Activated CD8-positive, alpha-beta T cell treated with anti-CD3 and anti-CD28 coated beads for 36 hours (primary cell): ENCODE measurements at regions not wholly inside any gene's neighbourhood (a gene's known extent, or its start where the extent isn't known, plus 50 kb on each side); places are given as distances from the start of the nearest gene placed in this dataset.
"Not testable (repeated sequence)": the region's sequence is repeated elsewhere in the genome, so short reads cannot be mapped to it uniquely, and the experiment has no call there.

ENCODE experiments used
- ATAC-seq: fragments of 200-7000 bp; cut with Tn5 transposase; one replicate; pipeline ENCODE4 v1.10.0; 2021; ENCODE audit warnings: mild to moderate bottlenecking, moderate library complexity
- CTCF ChIA-PET: fragments of 350-600 bp; sonication (Branson Sonifier 250); formaldehyde crosslinking; loops from one replicate; lab custom pipeline; 2021; ENCODE audit warnings: antibody characterized with exemption; lab: Charles Lee
- POLR2A ChIA-PET: fragments of 350-600 bp; sonication (Branson Sonifier 250); formaldehyde crosslinking; loops from one replicate; lab custom pipeline; 2021; ENCODE audit warnings: antibody characterized with exemption; lab: Charles Lee
- DNase-seq: peaks from one replicate; pipeline ENCODE4 v3.0.0-alpha.2; 2020
- H3K27ac Mint-ChIP-seq: one replicate; pipeline ENCODE4 v1.8.0; 2021; ENCODE audit warnings: mild to moderate bottlenecking, mixed read lengths
- H3K27me3 Mint-ChIP-seq: one replicate; pipeline ENCODE4 v1.8.0; 2021; ENCODE audit warnings: mixed read lengths
- H3K36me3 Mint-ChIP-seq: one replicate; pipeline ENCODE4 v1.8.0; 2021; ENCODE audit warnings: low read depth, mixed read lengths
- H3K4me1 Mint-ChIP-seq: one replicate; pipeline ENCODE4 v1.8.0; 2021; ENCODE audit warnings: low read depth, mixed read lengths
- H3K4me3 Mint-ChIP-seq: one replicate; pipeline ENCODE4 v1.8.0; 2021; ENCODE audit warnings: mild to moderate bottlenecking, moderate library complexity, mixed read lengths
- H3K9me3 Mint-ChIP-seq: one replicate; pipeline ENCODE4 v1.8.0; 2021; ENCODE audit warnings: mixed read lengths
- CTCF ChIP-seq: fragments of 200-600 bp; IDR thresholded peaks from one replicate; pipeline ENCODE4 v1.8.0; 2022; ENCODE audit warnings: antibody characterized with exemption, mild to moderate bottlenecking
- intact Hi-C: fragments of 100-400 bp; cut with micrococcal nuclease; formaldehyde crosslinking; loops from one replicate; pipeline ENCODE4 v1.10.0; 2022

- CTCF ChIA-PET, result no interaction called here
Measured at GRCh38 chr1:3996846-3997705, 97.0 kb upstream of the C1orf174 start.

GRCh38 chr1:3998086-3998485, 98.0 kb upstream of the C1orf174 start:
- no peaks in the 10 kb centered on the region for H3K36me3 Mint-ChIP-seq
- intact Hi-C loops, result no loop called here
- no peaks in the 10 kb centered on the region for H3K9me3 Mint-ChIP-seq
- peaks cover 8% of the 10 kb centered on the region for H3K27me3 Mint-ChIP-seq
- POLR2A ChIA-PET, result no interaction called here
- no peak for DNase-seq
- no peak overlapping the region for H3K4me3 Mint-ChIP-seq
- H3K4me1 Mint-ChIP-seq, result no peaks in the 10 kb centered on the region
- H3K27ac Mint-ChIP-seq, result no peak overlapping the region
- ATAC-seq, result no peak
- TF ChIP-seq CTCF, result no peak
- CTCF ChIA-PET, result no interaction called here

More at GRCh38 chr1:3996846-3997705, 97.0 kb upstream of the C1orf174 start:
- Mint-ChIP-seq H3K4me3 (no peak overlapping the region), H3K4me1 (no peaks in the 10 kb centered on the region), H3K27me3 (peaks cover 11% of the 10 kb centered on the region), H3K9me3 (peaks cover 4% of the 10 kb centered on the region), H3K27ac (no peak overlapping the region), H3K36me3 (no peaks in the 10 kb centered on the region)
- DNase-seq (no peak), ATAC-seq (no peak)
- no peak for TF ChIP-seq CTCF
- intact Hi-C loops, result no loop called here
- POLR2A ChIA-PET, result no interaction called here

- H3K27me3 Mint-ChIP-seq, intact Hi-C loops, H3K4me3 Mint-ChIP-seq, ATAC-seq, H3K4me1 Mint-ChIP-seq, H3K27ac Mint-ChIP-seq, DNase-seq, H3K9me3 Mint-ChIP-seq, H3K36me3 Mint-ChIP-seq, POLR2A ChIA-PET, CTCF ChIA-PET: not testable (repeated sequence)
Measured at GRCh38 chr1:3999514-3999913, 99.4 kb upstream of the C1orf174 start.

- no peak overlapping the region for H3K27ac Mint-ChIP-seq
- intact Hi-C loops, result no loop called here
- no peak overlapping the region for H3K4me3 Mint-ChIP-seq
- DNase-seq (no peak), ATAC-seq (no peak)
- no peaks in the 10 kb centered on the region for H3K36me3 Mint-ChIP-seq
- no peaks in the 10 kb centered on the region for H3K4me1 Mint-ChIP-seq
- ChIA-PET CTCF (no interaction called here), POLR2A (no interaction called here)
- no peaks in the 10 kb centered on the region for H3K9me3 Mint-ChIP-seq
- peaks cover 8% of the 10 kb centered on the region for H3K27me3 Mint-ChIP-seq
- no peak for TF ChIP-seq CTCF
Measured at GRCh38 chr1:3999941-4000735, 100.1 kb upstream of the C1orf174 start.

- H3K27ac Mint-ChIP-seq, result no peak overlapping the region
- H3K4me3 Mint-ChIP-seq, result no peak overlapping the region
- no peaks in the 10 kb centered on the region for H3K4me1 Mint-ChIP-seq
- ChIA-PET POLR2A (no interaction called here), CTCF (no interaction called here)
- no peak for ATAC-seq
- TF ChIP-seq CTCF, result no peak
- no peak for DNase-seq
- H3K27me3 Mint-ChIP-seq, result peaks cover 8% of the 10 kb centered on the region
- intact Hi-C loops, result no loop called here
- no peaks in the 10 kb centered on the region for H3K36me3 Mint-ChIP-seq
- H3K9me3 Mint-ChIP-seq, result no peaks in the 10 kb centered on the region
Measured at GRCh38 chr1:4000811-4001251, 100.8 kb upstream of the C1orf174 start.
